K562 (cell line): ENCODE measurements at regions not wholly inside any gene's neighbourhood (a gene's known extent, or its start where the extent isn't known, plus 50 kb on each side); places are given as distances from the start of the nearest gene placed in this dataset.

Experiments used
- CCAR2 ChIP-seq: fragments of 200-400 bp; formaldehyde crosslinking; IDR thresholded peaks from 2 replicates; pipeline ENCODE4 v1.6.1; 2017; ENCODE audit warnings: mild to moderate bottlenecking, low read depth, low read length
- CREM ChIP-seq: IDR thresholded peaks from 2 replicates; pipeline ENCODE4 v1.6.1; 2014; ENCODE audit warnings: antibody characterized with exemption, low read depth
- MYBL2 ChIP-seq, 2 experiments: fragments of 450-650 bp in 1 of 2; sonication (generic) in 1 of 2; formaldehyde crosslinking in 1 of 2; IDR thresholded peaks; 2 replicates each; pipeline versions ENCODE4 v1.6.1 to v1.8.1; 2017 to 2022; ENCODE audit warnings: borderline replicate concordance in 1 of 2, inconsistent platforms in 1 of 2, low read depth in 1 of 2, mild to moderate bottlenecking in 1 of 2, missing genetic modification reagents in 1 of 2, moderate library complexity in 1 of 2
- PCBP1 ChIP-seq: fragments of 200-400 bp; formaldehyde crosslinking; IDR thresholded peaks from 2 replicates; pipeline ENCODE4 v1.6.1; 2018; ENCODE audit warnings: mild to moderate bottlenecking, low read depth, low read length; ENCODE audit not compliant: poor library complexity, severe bottlenecking
- POLR2A ChIP-seq: fragments of 450-650 bp; conservative IDR thresholded peaks from 2 replicates; pipeline ENCODE4 v1.6.1; 2016
- SETDB1 ChIP-seq: IDR thresholded peaks from one replicate; pipeline ENCODE4 v1.6.1; 2012; ENCODE audit warnings: low read length, control low read depth, inconsistent platforms
- SRSF9 ChIP-seq: fragments of 200-400 bp; formaldehyde crosslinking; IDR thresholded peaks from 2 replicates; pipeline ENCODE4 v1.6.1; 2017; ENCODE audit warnings: low read depth, low read length, borderline replicate concordance
- TARDBP ChIP-seq: fragments of 450-650 bp; IDR thresholded peaks from 2 replicates; pipeline ENCODE4 v1.6.1; 2016
- ZNF778 ChIP-seq: fragments of 450-650 bp; formaldehyde crosslinking; IDR thresholded peaks from 2 replicates; pipeline ENCODE4 v1.4.0; 2020; ENCODE audit warnings: mild to moderate bottlenecking, moderate library complexity
- ZZZ3 ChIP-seq: fragments of 450-650 bp; IDR thresholded peaks from 2 replicates; pipeline ENCODE4 v1.6.1; 2016; ENCODE audit warnings: antibody characterized with exemption, mild to moderate bottlenecking, moderate library complexity
- TF ChIP-seq, protein P1 (sequence below), 3 experiments: IDR thresholded peaks in 2 of 3; conservative IDR thresholded peaks in 1 of 3; 2 replicates each; pipeline ENCODE4 v1.5.1; 2011 to 2012; ENCODE audit warnings: low read length in 3 of 3, mild to moderate bottlenecking in 3 of 3, control low read depth in 2 of 3, improper control_type of control experiment in 1 of 3, inconsistent platforms in 1 of 3, low read depth in 1 of 3, mixed read lengths in 1 of 3, moderate library complexity in 1 of 3; ENCODE audit not compliant: insufficient read depth in 2 of 3

DNA sequence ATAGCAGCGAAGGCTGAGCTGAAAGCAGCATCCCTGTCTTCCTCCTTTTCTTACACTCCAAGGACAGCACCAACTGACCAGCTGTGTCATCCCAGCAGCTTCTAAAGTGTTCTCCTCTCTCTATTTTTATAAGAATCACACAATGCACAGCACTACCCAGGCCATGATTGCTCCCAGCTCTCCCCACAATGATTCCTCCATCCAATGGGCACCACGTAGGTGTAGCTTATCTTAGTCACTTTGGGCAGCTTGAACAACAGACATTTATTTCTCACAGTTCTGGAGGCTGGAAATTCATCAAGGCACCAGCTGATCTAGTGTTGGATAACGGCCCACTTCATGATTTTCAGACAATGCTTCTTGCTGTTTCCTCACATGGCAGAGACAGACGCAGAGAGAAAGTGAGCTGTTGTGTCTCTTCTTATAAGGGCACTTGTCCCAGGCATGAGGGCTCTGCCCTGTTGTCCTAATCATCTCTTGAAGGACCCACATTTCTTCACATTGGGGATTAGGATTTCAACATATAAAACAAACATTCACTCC, 92.0 kb upstream of the CDC14C start:
- TF ChIP-seq PCBP1: no peak
- no peak for TF ChIP-seq CCAR2
- TF ChIP-seq, protein P1, sequence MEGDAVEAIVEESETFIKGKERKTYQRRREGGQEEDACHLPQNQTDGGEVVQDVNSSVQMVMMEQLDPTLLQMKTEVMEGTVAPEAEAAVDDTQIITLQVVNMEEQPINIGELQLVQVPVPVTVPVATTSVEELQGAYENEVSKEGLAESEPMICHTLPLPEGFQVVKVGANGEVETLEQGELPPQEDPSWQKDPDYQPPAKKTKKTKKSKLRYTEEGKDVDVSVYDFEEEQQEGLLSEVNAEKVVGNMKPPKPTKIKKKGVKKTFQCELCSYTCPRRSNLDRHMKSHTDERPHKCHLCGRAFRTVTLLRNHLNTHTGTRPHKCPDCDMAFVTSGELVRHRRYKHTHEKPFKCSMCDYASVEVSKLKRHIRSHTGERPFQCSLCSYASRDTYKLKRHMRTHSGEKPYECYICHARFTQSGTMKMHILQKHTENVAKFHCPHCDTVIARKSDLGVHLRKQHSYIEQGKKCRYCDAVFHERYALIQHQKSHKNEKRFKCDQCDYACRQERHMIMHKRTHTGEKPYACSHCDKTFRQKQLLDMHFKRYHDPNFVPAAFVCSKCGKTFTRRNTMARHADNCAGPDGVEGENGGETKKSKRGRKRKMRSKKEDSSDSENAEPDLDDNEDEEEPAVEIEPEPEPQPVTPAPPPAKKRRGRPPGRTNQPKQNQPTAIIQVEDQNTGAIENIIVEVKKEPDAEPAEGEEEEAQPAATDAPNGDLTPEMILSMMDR (IDR thresholded peaks at IDR 0.05 in 2 of 3, conservative IDR thresholded peaks at IDR 0.05 in 1 of 3; ENCODE audit: insufficient read depth in 2 of 3, low read depth in 1 of 3, low read length in 3 of 3): no peak
- TF ChIP-seq SRSF9: no peak
- TF ChIP-seq ZZZ3: no peak
- no peak for TF ChIP-seq ZNF778
- TF ChIP-seq TARDBP: no peak
- TF ChIP-seq MYBL2 (IDR thresholded peaks at IDR 0.05; ENCODE audit: low read depth): no peak
- no peak for TF ChIP-seq MYBL2 (CRISPR knock-in tag; IDR thresholded peaks at IDR 0.05; ENCODE audit: borderline replicate concordance)
- no peak for TF ChIP-seq SETDB1
- no peak for TF ChIP-seq POLR2A
- no peak for TF ChIP-seq CREM
